ENCODE measurements at regions not wholly inside any gene's neighbourhood (a gene's known extent, or its start where the extent isn't known, plus 50 kb on each side); places are given as distances from the start of the nearest gene placed in this dataset.

GRCh38 chr4:58413849-58414248 is 1303.7 kb upstream of the IGFBP7 start:
- BruUV-seq (replicated peaks), result no TSS peak
- POLR2A ChIA-PET (ENCODE audit: unreplicated experiment), result no interaction called here

DNA sequence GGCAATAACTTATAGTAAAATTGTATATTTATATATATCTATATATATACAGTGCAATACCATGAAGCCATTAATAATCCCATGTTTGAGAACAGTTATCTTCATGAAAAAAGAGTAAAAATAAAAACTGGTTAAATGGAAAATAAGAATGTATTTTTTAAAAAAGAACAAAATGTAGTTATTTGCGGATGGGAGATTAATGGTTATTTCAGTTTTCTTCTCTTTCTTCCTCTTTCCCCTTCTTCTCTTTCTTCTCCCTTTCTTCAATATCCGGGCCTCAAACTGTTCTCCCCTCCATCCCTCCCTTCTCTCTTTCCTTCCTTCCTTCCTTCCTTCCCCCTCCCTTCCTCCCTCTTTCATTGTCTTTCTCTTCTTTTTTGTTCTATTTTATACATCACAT is 1301.7 kb upstream of the IGFBP7 start:
- intact Hi-C loops (cut with micrococcal nuclease), result no loop called here
- H3K36me3 ChIP-seq (ENCODE audit: low read depth, low read length), result no peaks in the 10 kb centered on the region
- no peak for DNase-seq
- ChIA-PET POLR2A (ENCODE audit: unreplicated experiment) (no interaction called here), CTCF (no interaction called here)
- BruUV-seq (replicated peaks), result no TSS peak
- no peaks in the 10 kb centered on the region for H3K79me2 ChIP-seq (ENCODE audit: low read length)
- H3F3A ChIP-seq (ENCODE audit: low read length, unreplicated experiment), result no peaks in the 10 kb centered on the region
- no peak overlapping the region for H3K27ac ChIP-seq (ENCODE audit: low read length)
- no peak for ATAC-seq
- TF ChIP-seq EZH2phosphoT487 (IDR thresholded peaks at IDR 0.05; ENCODE audit: borderline replicate concordance, low read length) (no peak), EZH2 (IDR thresholded peaks at IDR 0.05; ENCODE audit: low read length, unreplicated experiment) (no peak)
- TF ChIP-seq, protein P1, sequence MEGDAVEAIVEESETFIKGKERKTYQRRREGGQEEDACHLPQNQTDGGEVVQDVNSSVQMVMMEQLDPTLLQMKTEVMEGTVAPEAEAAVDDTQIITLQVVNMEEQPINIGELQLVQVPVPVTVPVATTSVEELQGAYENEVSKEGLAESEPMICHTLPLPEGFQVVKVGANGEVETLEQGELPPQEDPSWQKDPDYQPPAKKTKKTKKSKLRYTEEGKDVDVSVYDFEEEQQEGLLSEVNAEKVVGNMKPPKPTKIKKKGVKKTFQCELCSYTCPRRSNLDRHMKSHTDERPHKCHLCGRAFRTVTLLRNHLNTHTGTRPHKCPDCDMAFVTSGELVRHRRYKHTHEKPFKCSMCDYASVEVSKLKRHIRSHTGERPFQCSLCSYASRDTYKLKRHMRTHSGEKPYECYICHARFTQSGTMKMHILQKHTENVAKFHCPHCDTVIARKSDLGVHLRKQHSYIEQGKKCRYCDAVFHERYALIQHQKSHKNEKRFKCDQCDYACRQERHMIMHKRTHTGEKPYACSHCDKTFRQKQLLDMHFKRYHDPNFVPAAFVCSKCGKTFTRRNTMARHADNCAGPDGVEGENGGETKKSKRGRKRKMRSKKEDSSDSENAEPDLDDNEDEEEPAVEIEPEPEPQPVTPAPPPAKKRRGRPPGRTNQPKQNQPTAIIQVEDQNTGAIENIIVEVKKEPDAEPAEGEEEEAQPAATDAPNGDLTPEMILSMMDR (conservative IDR thresholded peaks at IDR 0.05; ENCODE audit: low read depth, low read length), result no peak
- H3K4me1 ChIP-seq (ENCODE audit: insufficient read depth, low read length), result no peaks in the 10 kb centered on the region
- H3K4me2 ChIP-seq (ENCODE audit: low read length), result no peak overlapping the region
- no peaks in the 10 kb centered on the region for H4K20me1 ChIP-seq (ENCODE audit: low read length)
- H3K9me3 ChIP-seq (ENCODE audit: low read length), result no peaks in the 10 kb centered on the region
- H3K9ac ChIP-seq (ENCODE audit: low read length), result no peak overlapping the region
- H2AFZ ChIP-seq (ENCODE audit: low read length), result no peak overlapping the region
- no peaks in the 10 kb centered on the region for H3K27me3 ChIP-seq (ENCODE audit: low read length)
- H3K9me2 ChIP-seq (replicated peaks; ENCODE audit: low read length), result no peaks in the 10 kb centered on the region
- H3K4me3 ChIP-seq (ENCODE audit: low read length), result no peak overlapping the region

More at GRCh38 chr4:58413849-58414248, 1303.7 kb upstream of the IGFBP7 start:
- H3K4me1 ChIP-seq (ENCODE audit: insufficient read depth, low read length), result no peaks in the 10 kb centered on the region
- H3K9me3 ChIP-seq (ENCODE audit: low read length), result no peaks in the 10 kb centered on the region
- H3K27me3 ChIP-seq (ENCODE audit: low read length), result no peaks in the 10 kb centered on the region
- DNase-seq, result no peak
- no peak for ATAC-seq
- H3F3A ChIP-seq (ENCODE audit: low read length, unreplicated experiment), result no peaks in the 10 kb centered on the region
- H3K9ac ChIP-seq (ENCODE audit: low read length), result no peak overlapping the region
- H3K36me3 ChIP-seq (ENCODE audit: low read depth, low read length), result no peaks in the 10 kb centered on the region
- CTCF ChIA-PET, result no interaction called here
- no peaks in the 10 kb centered on the region for H3K9me2 ChIP-seq (replicated peaks; ENCODE audit: low read length)
- intact Hi-C loops (cut with micrococcal nuclease), result no loop called here
- H4K20me1 ChIP-seq (ENCODE audit: low read length), result no peaks in the 10 kb centered on the region
- H3K79me2 ChIP-seq (ENCODE audit: low read length), result no peaks in the 10 kb centered on the region
- H3K4me3 ChIP-seq (ENCODE audit: low read length), result no peak overlapping the region
- no peak overlapping the region for H2AFZ ChIP-seq (ENCODE audit: low read length)
- no peak overlapping the region for H3K4me2 ChIP-seq (ENCODE audit: low read length)
- no peak overlapping the region for H3K27ac ChIP-seq (ENCODE audit: low read length)
- TF ChIP-seq, protein P1 (conservative IDR thresholded peaks at IDR 0.05; ENCODE audit: low read depth, low read length), result no peak
- no peak for TF ChIP-seq EZH2phosphoT487 (IDR thresholded peaks at IDR 0.05; ENCODE audit: borderline replicate concordance, low read length)
- TF ChIP-seq EZH2 (IDR thresholded peaks at IDR 0.05; ENCODE audit: low read length, unreplicated experiment), result no peak

DNA sequence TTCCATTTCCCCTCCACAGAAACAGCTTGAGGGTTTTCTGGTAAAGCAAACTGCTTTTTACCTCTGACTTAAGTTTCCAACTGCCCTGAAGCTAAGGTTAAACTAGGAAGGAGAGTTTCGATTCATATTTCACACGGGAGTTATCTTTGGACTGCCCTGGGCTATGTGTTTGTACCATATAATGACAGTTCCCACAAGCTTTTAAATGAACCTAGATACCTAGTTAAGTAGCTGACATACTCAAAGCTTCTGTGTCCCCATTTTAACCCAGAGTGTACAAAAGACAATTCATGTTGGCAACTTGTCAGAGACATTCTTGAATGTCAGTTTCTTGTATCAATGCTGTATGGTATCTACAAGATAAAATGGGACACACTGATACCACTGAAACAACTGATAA is 1296.6 kb upstream of the IGFBP7 start:
- Histone ChIP-seq H3F3A (ENCODE audit: low read length, unreplicated experiment) (no peaks in the 10 kb centered on the region), H3K9me2 (replicated peaks; ENCODE audit: low read length) (no peaks in the 10 kb centered on the region), H3K4me1 (ENCODE audit: insufficient read depth, low read length) (no peaks in the 10 kb centered on the region), H2AFZ (ENCODE audit: low read length) (no peak overlapping the region), H3K27me3 (ENCODE audit: low read length) (no peaks in the 10 kb centered on the region), H3K9ac (ENCODE audit: low read length) (no peak overlapping the region), H3K4me2 (ENCODE audit: low read length) (no peak overlapping the region), H4K20me1 (ENCODE audit: low read length) (no peaks in the 10 kb centered on the region), H3K9me3 (ENCODE audit: low read length) (no peaks in the 10 kb centered on the region), H3K36me3 (ENCODE audit: low read depth, low read length) (no peaks in the 10 kb centered on the region), H3K4me3 (ENCODE audit: low read length) (no peak overlapping the region), H3K27ac (ENCODE audit: low read length) (no peak overlapping the region), H3K79me2 (ENCODE audit: low read length) (no peaks in the 10 kb centered on the region)
- ChIA-PET CTCF (no interaction called here), POLR2A (ENCODE audit: unreplicated experiment) (no interaction called here)
- DNase-seq (no peak), ATAC-seq (no peak)
- intact Hi-C loops (cut with micrococcal nuclease), result no loop called here
- no TSS peak for BruUV-seq (replicated peaks)
- TF ChIP-seq EZH2phosphoT487 (IDR thresholded peaks at IDR 0.05; ENCODE audit: borderline replicate concordance, low read length), result no peak
- TF ChIP-seq EZH2 (IDR thresholded peaks at IDR 0.05; ENCODE audit: low read length, unreplicated experiment), result no peak
- TF ChIP-seq, protein P1 (conservative IDR thresholded peaks at IDR 0.05; ENCODE audit: low read depth, low read length), result no peak

Measured in PC-3 (cell line).